ENCODE measurements at regions not wholly inside any gene's neighbourhood (a gene's known extent, or its start where the extent isn't known, plus 50 kb on each side); places are given as distances from the start of the nearest gene placed in this dataset.

GRCh38 chr16:82419332-82419731, 207.4 kb upstream of the CDH13 start:
- no peaks in the 10 kb centered on the region for H3K36me3 ChIP-seq
- no peak overlapping the region for H3K4me3 ChIP-seq
- H3K27ac ChIP-seq, result no peak overlapping the region
- no peaks in the 10 kb centered on the region for H3K4me1 ChIP-seq
- no peaks in the 10 kb centered on the region for H3K9me3 ChIP-seq
- no peak for TF ChIP-seq POLR2A (IDR thresholded peaks at IDR 0.05)
- TF ChIP-seq CTCF (IDR thresholded peaks at IDR 0.05), result no peak
- no peak for TF ChIP-seq EP300 (IDR thresholded peaks at IDR 0.05)
- no peak for TF ChIP-seq POLR2AphosphoS5 (IDR thresholded peaks at IDR 0.05)
- DNase-seq (ENCODE audit: low spot score in 2 of 2), result no peak
- WGBS, result 91% methylated on average over 5 of the region's 5 CpGs
- H3K27me3 ChIP-seq, result no peaks in the 10 kb centered on the region

GRCh38 chr16:82414476-82414875, 212.3 kb upstream of the CDH13 start:
- no peaks in the 10 kb centered on the region for H3K36me3 ChIP-seq
- H3K9me3 ChIP-seq, result no peaks in the 10 kb centered on the region
- TF ChIP-seq EP300 (IDR thresholded peaks at IDR 0.05), result no peak
- no peak for TF ChIP-seq CTCF (IDR thresholded peaks at IDR 0.05)
- no peak for TF ChIP-seq POLR2AphosphoS5 (IDR thresholded peaks at IDR 0.05)
- no peak for TF ChIP-seq POLR2A (IDR thresholded peaks at IDR 0.05)
- no peak overlapping the region for H3K27ac ChIP-seq
- H3K4me3 ChIP-seq, result no peak overlapping the region
- DNase-seq (ENCODE audit: low spot score in 2 of 2), result no peak
- no peaks in the 10 kb centered on the region for H3K4me1 ChIP-seq
- H3K27me3 ChIP-seq, result peaks cover 3% of the 10 kb centered on the region
- WGBS, result 60% methylated on average over 2 of the region's 3 CpGs

GRCh38 chr16:82412770-82413169, 214.0 kb upstream of the CDH13 start:
- Histone ChIP-seq H3K4me1 (no peaks in the 10 kb centered on the region), H3K27me3 (peaks cover 3% of the 10 kb centered on the region), H3K36me3 (no peaks in the 10 kb centered on the region), H3K4me3 (no peak overlapping the region), H3K9me3 (no peaks in the 10 kb centered on the region), H3K27ac (no peak overlapping the region)
- no peak for DNase-seq (ENCODE audit: low spot score in 2 of 2)
- 93% methylated on average over 4 of the region's 4 CpGs for WGBS
- no peak for TF ChIP-seq EP300 (IDR thresholded peaks at IDR 0.05)
- TF ChIP-seq CTCF (IDR thresholded peaks at IDR 0.05), result no peak
- TF ChIP-seq POLR2AphosphoS5 (IDR thresholded peaks at IDR 0.05), result no peak
- no peak for TF ChIP-seq POLR2A (IDR thresholded peaks at IDR 0.05)

- Histone ChIP-seq H3K4me1 (no peaks in the 10 kb centered on the region), H3K27ac (no peak overlapping the region), H3K9me3 (no peaks in the 10 kb centered on the region), H3K4me3 (no peak overlapping the region), H3K36me3 (no peaks in the 10 kb centered on the region), H3K27me3 (no peaks in the 10 kb centered on the region)
- TF ChIP-seq POLR2A (IDR thresholded peaks at IDR 0.05) (no peak), POLR2AphosphoS5 (IDR thresholded peaks at IDR 0.05) (no peak), EP300 (IDR thresholded peaks at IDR 0.05) (no peak), CTCF (IDR thresholded peaks at IDR 0.05) (no peak)
- 50% methylated on average over 6 of the region's 6 CpGs for WGBS
- DNase-seq (ENCODE audit: low spot score in 2 of 2), result no peak
Observed at GRCh38 chr16:82405736-82406135, 221.0 kb upstream of the CDH13 start.

- 83% methylated on average over 3 of the region's 3 CpGs for WGBS
- TF ChIP-seq POLR2AphosphoS5 (IDR thresholded peaks at IDR 0.05), result no peak
- TF ChIP-seq POLR2A (IDR thresholded peaks at IDR 0.05), result no peak
- TF ChIP-seq CTCF (IDR thresholded peaks at IDR 0.05), result no peak
- no peak for TF ChIP-seq EP300 (IDR thresholded peaks at IDR 0.05)
- Histone ChIP-seq H3K9me3 (no peaks in the 10 kb centered on the region), H3K27me3 (no peaks in the 10 kb centered on the region), H3K36me3 (no peaks in the 10 kb centered on the region), H3K4me3 (no peak overlapping the region), H3K4me1 (no peaks in the 10 kb centered on the region), H3K27ac (no peak overlapping the region)
- DNase-seq (ENCODE audit: low spot score in 2 of 2), result no peak
Observed at GRCh38 chr16:82404586-82405315, 222.0 kb upstream of the CDH13 start.

All from suprapubic skin (tissue), 4 donors.